H1 (cell line): ENCODE measurements at regions not wholly inside any gene's neighbourhood (a gene's known extent, or its start where the extent isn't known, plus 50 kb on each side); places are given as distances from the start of the nearest gene placed in this dataset.

ENCODE experiments used
- CBX5 ChIP-seq: fragments of 300-800, 300-1000 bp; sonication (generic); IDR thresholded peaks from 2 replicates; pipeline ENCODE4 v1.7.1; 2016; ENCODE audit warnings: antibody characterized with exemption, low read length, low read depth
- CHD1 ChIP-seq: IDR thresholded peaks from 2 replicates; pipeline ENCODE4 v1.6.1; 2012; ENCODE audit warnings: low read depth, low read length, improper control_type of control experiment
- POLR2AphosphoS5 ChIP-seq: IDR thresholded peaks from 2 replicates; pipeline ENCODE4 v1.6.1; 2011; ENCODE audit warnings: low read depth, low read length
- RAD21 ChIP-seq, 2 experiments: IDR thresholded peaks in 1 of 2; conservative IDR thresholded peaks in 1 of 2; 2 replicates each; pipeline ENCODE4 v1.6.1; 2011; ENCODE audit warnings: low read depth in 2 of 2, low read length in 2 of 2, improper control_type of control experiment in 1 of 2, inconsistent platforms in 1 of 2, mild to moderate bottlenecking in 1 of 2, moderate library complexity in 1 of 2
- SAP30 ChIP-seq: fragments of 300-600 bp; sonication (generic); IDR thresholded peaks from 2 replicates; pipeline ENCODE4 v1.7.1; 2012; ENCODE audit warnings: low read length, moderate library complexity, mild to moderate bottlenecking, inconsistent platforms; ENCODE audit not compliant: insufficient read depth, insufficient replicate concordance
- SP2 ChIP-seq: IDR thresholded peaks from 2 replicates; pipeline ENCODE4 v1.6.1; 2012; ENCODE audit warnings: mild to moderate bottlenecking, low read length, inconsistent platforms
- TBP ChIP-seq: IDR thresholded peaks from 2 replicates; pipeline ENCODE4 v1.6.1; 2011; ENCODE audit warnings: low read depth, low read length, improper control_type of control experiment

DNA sequence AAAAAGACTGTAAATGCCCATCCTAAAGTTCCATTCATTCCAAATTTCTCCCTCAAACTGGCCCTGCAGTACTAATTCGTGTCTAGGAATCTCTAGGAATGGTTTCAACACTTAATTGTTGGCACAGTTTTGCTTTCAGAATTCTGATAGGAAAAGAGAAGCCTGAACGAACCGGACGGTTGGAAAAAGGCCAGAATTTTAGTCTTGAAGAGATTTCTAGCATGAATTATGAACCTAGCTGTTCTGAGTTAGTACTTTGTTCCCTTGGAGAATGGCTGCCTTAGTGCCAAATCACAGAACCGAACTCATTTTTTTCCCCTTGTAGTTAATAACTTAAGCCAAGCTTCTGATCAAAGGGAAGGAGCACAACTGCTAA is 262.6 kb downstream of the ADAMTS20 start (continued):
- TF ChIP-seq SP2 (no peak), CHD1 (no peak), TBP (no peak), SAP30 (no peak), RAD21 (IDR thresholded peaks at IDR 0.05 in 1 of 2, conservative IDR thresholded peaks at IDR 0.05 in 1 of 2; ENCODE audit: low read depth in 2 of 2, low read length in 2 of 2) (no peak), CBX5 (no peak), POLR2AphosphoS5 (no peak)
